Pulmonary artery endothelial cell (primary cell): ENCODE measurements at regions not wholly inside any gene's neighbourhood (a gene's known extent, or its start where the extent isn't known, plus 50 kb on each side); places are given as distances from the start of the nearest gene placed in this dataset.
"Not testable (repeated sequence)": the region's sequence is repeated elsewhere in the genome, so short reads cannot be mapped to it uniquely, and the experiment has no call there.

Source experiments
- DNase-seq: peaks from one replicate; pipeline ENCODE4 v3.0.0-alpha.2; 2011; ENCODE audit warnings: low read depth, low spot score

- DNase-seq: no peak
Observed at GRCh38 chr2:11071939-11072338, 83.3 kb upstream of the SLC66A3 start.

- no peak for DNase-seq
Observed at GRCh38 chr2:11072550-11072949, 82.7 kb upstream of the SLC66A3 start.

DNA sequence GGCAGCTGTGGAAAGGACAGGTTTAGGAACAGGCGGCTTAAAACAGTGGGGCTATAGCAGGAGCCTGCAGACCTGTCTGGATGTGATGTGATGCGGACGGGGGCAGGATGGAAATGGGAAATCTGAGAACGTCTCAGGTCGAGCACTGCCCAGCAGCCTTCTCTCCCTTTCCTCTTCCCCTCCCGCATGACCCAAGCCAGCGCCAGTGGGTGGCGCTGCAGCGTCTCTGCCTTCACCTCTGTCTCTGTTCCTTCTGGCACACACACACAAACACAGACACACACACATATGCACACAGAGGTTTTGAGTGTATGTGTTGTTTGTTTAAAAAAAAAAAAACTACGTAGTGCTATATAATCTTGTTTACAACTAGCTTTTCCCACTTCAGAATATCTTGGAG lies 82.0 kb upstream of the SLC66A3 start:
- DNase-seq: no peak

GRCh38 chr2:11073776-11074175 lies 81.5 kb upstream of the SLC66A3 start:
- DNase-seq: no peak

DNA sequence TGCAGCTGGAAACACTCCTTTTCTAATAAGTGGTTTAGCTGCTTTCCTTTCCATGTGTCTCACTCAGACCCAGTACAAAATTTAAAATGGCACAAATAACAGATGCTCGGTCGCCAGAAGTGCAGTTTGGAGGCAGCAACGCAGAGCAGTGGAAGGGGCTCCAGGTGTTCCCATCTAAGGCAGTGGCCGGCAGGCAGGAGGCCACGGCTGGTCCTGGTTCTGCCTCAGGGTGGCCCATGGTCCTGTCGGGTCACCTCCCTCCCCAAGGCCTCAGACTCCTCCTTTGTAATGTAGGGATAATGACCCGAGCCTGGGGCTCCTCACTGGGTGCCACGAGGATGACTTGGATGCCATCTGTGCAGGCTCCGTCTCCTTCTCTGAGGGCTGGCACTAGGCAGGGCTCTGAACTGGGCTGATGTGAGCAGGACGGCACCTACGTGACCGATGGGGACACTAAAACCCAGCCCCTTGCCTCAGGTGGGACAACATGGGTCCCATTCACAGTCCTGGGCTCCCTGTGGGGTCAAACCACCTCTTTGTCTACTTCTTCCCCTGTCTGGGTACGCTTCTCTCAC lies 80.9 kb upstream of the SLC66A3 start:
- DNase-seq: no peak

DNA sequence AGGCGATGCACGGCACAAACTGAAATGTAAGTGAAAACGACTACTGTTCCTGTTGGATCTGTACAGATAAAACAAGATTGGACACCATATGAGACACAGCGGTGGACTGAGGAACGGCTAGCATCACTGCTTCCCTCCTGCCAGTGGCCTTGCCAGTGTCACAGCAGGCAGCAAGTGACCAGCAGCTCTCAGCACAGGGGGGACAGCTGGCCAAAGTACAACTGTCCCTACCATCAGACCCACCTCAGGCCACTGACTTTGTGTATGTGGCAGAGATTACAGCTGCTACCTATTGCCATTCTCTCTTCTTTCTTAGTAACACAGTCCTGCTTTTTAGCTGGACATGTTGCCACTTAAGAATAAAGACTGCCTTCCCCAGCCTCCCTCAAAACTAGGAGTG lies 80.0 kb upstream of the SLC66A3 start:
- no peak for DNase-seq

GRCh38 chr2:11077411-11077810 lies 77.9 kb upstream of the SLC66A3 start:
- DNase-seq: no peak

- DNase-seq: no peak
Observed at GRCh38 chr2:11079136-11079824, 76.0 kb upstream of the SLC66A3 start.

- DNase-seq: no peak
Observed at GRCh38 chr2:11080253-11081115, 74.8 kb upstream of the SLC66A3 start.

- DNase-seq: no peak
Observed at GRCh38 chr2:11082880-11083279, 72.4 kb upstream of the SLC66A3 start.

GRCh38 chr2:11088821-11089220 lies 66.4 kb upstream of the SLC66A3 start:
- DNase-seq: not testable (repeated sequence)

- DNase-seq: no peak
Observed at GRCh38 chr2:11090187-11090586, 65.1 kb upstream of the SLC66A3 start.

- no peak for DNase-seq
Observed at GRCh38 chr2:11092701-11093335, 62.4 kb upstream of the SLC66A3 start.

DNA sequence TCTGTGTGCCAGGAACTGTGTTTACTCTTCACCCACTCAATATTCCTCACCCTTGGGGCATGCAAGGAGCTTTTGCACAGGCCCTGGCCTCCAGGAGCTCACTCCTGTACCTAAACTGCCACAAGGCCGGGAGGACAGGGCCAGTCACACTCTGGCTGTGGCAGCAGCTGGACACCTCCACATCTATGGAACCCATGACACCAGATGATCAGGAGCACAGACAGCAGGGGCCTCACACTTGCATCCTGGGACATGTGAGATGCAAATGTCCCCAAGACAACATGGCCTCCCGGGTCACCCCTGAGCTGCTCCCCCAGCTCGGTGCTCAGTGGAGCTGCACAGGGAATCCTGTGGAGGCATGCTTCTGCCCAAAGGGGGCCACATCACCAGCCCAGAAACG lies 61.8 kb upstream of the SLC66A3 start:
- no peak for DNase-seq

- DNase-seq: no peak
Observed at GRCh38 chr2:11094021-11094810, 61.1 kb upstream of the SLC66A3 start.

DNA sequence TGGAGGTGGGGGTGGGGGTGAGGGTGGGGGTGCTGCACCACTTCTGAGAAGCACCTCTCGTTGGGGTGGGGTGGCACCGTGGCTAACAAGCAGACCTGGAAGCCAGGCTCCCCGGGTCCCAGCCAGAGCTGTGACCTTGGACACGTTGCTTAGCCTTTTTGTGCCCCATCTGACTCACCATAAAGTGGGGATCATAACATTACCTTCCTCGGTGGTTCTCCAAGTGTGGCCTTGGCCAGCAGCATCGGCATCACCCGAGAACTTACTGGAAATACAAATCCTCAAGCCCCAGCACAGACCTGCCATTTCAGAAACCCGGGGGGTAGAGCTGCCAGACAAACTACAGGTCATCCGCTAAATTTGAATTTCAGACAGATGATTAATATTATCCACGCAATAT lies 58.7 kb upstream of the SLC66A3 start:
- DNase-seq: no peak

DNA sequence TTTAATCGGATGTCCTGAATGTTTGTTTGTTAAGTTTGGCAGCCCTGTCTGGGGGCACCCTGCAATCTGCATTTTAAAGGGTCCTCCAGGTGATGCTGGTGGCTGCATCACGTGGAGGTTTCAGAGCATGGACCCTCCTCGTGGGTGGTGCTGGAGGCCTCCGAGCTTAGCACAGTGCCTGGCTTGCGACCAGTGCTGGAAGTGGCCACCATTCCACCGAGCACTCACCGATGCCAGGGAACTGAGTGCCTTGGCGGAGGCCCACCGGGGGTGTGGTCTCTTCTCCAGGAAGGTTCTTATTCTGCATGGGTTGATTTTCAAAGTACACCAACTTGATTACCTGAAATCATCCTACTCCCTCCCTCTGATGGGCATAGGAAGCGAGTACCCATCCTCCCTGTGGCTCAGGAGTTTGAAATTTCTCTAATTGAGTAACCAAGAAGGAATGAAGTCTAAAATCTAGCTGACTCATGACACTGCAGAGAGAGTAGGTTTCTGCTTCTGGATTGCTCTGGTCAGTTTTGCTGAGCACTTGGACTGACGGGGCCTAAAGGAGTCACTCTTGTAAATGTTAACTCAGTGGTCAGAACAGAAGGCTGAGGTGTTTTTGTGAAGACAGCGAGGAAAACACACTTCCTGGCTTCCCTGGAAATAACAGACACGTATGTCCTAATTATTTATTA lies 58.1 kb upstream of the SLC66A3 start:
- no peak for DNase-seq

- no peak for DNase-seq
Observed at GRCh38 chr2:11097854-11098387, 57.3 kb upstream of the SLC66A3 start.

GRCh38 chr2:11099122-11100065 lies 55.9 kb upstream of the SLC66A3 start:
- no peak for DNase-seq
